Middle frontal gyrus (tissue), 1 donor: ENCODE measurements at regions not wholly inside any gene's neighbourhood (a gene's known extent, or its start where the extent isn't known, plus 50 kb on each side); places are given as distances from the start of the nearest gene placed in this dataset.

Experiments used
- DNase-seq: peaks from one replicate; pipeline ENCODE4 v3.0.0-alpha.2; 2015; ENCODE audit warnings: low spot score; ENCODE audit errors: extremely low spot score

GRCh38 chr2:136376798-136377211, 258.9 kb upstream of the CXCR4 start:
- no peak for DNase-seq

DNA sequence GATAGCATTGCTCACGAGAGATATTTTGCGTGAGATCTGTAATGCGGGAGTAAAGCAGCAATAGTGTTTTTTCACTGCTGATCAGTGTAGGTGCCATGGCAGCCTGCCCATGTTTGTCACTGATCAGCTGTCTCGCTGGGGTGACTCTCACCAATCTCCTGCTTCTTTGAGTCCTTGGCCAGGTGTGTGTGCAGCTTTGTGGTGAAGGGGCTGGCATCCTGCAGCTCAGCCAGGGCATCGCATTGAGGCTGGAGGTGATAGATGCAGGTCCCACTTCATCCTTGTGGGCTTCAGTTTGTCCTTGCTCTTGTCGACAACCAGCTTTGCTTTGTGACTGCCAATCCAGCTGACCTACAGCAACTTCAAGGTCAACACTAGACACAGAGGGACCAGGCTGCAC, 258.3 kb upstream of the CXCR4 start:
- DNase-seq = no peak

DNA sequence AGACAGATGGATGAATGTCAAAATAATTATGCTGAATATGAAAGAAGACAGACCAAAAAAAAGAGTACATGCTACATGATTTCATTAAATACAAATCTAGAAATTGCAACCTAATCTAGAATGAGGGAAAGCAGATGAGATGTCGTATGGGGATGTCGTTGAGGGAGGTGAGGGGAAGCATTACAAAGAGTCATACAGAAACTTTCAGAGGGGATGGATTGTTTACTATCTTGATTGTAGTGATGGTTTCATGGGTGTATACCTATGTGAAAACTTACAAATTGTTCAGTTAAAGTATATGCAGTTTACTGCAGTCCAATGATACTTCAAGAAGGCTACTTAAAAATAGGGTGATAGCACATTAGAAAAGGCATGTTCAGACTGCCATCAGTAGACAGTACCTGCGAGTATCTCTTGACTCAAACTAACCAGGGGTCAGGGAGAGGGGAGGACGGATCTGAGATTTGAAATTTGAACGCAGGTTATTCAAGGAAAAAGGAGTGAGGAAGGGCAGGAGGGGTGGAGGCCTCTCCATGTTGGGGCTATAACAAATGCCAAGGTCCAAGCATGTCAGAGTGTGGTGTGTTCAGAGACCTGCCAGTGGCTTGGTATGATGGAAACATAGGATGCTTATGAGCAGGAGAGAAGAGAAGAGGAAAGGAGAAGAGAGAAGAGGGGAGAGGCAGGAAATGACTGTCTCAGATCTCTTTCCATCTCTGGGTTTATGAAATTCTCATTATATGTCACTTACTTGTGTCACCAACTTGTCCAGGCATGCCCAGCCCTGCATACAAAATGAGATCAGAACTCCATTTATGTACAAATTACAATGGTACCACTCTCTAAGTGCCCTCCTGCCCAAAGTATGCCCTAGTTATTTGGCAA, 257.3 kb upstream of the CXCR4 start:
- no peak for DNase-seq

DNA sequence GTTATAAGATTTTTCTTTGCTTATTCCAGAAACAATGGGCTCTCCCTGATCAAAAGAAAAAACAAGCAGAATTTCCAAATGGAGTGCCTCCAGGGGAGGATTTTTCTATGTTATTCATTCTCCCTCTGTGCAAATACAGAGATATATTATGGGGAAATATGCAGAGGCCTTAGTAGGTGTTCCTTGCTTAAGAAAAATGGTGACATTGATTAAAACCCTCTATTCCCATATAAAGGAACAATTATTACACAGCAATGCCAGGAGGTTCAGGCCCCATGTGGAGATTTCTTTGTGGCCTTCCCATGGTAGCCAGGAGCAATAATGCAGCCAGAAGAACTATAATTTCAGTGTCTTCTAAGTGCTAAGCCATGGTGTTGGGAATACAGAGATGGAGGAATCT, 255.9 kb upstream of the CXCR4 start:
- no peak for DNase-seq

- no peak for DNase-seq
Measured at GRCh38 chr2:136373029-136373428, 255.1 kb upstream of the CXCR4 start.

GRCh38 chr2:136363900-136364299, 246.0 kb upstream of the CXCR4 start:
- no peak for DNase-seq

DNA sequence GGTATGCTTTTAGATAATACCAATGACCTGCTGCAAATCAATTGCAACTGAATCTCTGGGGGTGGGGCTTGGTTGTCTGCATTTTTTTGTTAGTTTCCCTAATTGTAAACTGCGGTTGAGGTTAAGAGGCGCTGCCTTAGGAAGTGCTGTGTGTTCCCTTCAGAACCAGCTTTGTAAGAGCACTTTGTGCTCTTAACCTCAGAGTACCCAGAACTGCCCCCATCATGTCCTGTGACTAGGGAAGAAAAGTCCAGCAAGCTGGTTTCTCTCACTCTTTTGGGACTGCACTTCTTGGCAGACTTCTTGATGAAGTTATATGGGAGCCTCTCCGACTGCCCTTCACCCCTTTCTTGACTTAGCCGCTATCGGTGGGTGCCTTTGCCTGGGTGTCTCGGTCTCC, 245.5 kb upstream of the CXCR4 start:
- no peak for DNase-seq

DNA sequence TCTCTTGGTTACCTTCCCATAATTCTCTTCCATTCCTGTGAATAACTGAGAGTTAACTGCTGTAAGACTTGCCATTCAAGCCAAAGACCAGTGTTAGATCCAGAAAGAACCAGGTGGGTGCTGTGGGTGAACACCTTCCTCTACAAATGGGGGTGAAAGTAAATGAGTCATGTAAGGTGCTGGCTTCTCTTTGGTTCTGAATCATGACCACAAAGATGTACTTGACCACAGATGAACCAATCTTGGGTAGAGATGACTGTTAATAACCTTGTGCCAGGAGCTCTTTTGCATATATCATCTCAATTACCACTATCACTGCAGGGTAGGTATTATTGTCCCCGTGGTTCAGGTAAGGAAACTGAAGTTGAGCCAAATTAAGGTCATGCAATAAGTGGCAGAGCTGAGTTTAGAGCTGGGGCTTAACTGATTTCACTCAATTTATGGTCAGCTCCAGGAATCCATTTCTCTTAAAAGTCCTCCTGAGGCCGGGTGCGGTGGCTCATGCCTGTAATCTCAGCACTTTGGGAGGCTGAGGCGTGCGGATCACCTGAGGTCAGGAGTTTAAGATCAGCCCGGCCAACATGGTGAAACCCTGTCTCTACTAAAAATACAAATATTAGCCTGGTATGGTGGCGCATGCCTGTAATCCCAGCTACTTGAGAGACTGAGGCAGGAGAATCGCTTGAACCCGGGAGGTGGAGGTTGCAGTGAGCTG, 244.9 kb upstream of the CXCR4 start:
- DNase-seq = no peak

DNA sequence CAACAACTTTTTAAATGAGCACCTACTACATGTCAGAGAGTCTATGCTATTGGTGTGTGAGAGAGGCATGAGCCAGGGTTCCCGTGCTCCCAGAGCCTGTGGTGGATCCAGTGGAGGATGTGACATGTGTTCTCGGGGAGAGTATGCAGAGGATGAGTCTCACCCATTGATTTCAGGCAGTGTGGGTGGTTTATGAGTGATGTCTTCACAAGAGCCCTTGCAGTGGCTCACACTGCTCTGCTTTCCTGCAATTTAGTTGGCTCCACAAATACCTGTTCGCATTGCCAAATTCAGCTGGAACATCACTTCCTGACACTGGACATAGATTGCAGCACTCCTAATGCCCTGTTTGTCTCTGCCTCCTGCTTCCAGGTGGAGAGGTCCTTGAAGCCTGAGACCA, 243.6 kb upstream of the CXCR4 start:
- DNase-seq = no peak

DNA sequence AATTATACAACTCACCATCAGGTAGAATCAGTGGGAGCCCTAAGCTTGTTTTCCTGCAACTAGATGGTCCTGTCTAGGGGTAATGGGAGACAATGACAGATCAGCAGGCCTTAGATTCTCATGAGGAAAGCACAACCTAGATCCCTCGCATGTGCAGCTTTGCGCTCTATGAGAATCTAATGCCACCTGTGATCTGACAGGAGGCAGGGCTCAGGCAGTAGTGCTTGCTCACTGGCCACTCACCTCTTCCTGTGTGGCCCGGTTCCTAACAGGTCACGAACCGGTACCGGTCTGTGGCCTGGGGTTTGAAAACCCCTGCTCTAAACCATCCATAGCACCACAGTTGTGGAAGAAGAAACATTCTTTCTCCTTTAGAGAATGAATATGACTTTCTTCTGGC, 242.8 kb upstream of the CXCR4 start:
- no peak for DNase-seq

GRCh38 chr2:136359121-136359965, 241.4 kb upstream of the CXCR4 start:
- DNase-seq = no peak

DNA sequence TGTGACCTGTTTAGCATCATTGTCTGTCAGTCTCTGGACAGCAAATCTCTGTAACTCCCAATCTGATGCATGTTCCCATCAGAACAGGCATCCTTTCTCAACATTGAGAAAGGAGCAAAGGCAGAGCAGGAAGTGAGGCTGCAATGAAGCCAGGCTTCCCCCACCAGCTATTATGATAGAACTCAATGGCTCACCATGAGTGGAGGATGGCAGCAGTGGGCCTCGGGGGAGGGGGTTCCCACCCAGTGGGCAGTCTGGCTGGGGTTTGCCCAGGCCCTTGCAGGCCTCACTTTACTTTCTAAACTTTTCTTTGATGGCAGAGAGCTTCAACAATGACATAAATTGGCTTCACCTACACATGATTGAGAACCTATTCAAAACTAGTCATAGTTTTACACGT, 240.6 kb upstream of the CXCR4 start:
- DNase-seq = no peak

DNA sequence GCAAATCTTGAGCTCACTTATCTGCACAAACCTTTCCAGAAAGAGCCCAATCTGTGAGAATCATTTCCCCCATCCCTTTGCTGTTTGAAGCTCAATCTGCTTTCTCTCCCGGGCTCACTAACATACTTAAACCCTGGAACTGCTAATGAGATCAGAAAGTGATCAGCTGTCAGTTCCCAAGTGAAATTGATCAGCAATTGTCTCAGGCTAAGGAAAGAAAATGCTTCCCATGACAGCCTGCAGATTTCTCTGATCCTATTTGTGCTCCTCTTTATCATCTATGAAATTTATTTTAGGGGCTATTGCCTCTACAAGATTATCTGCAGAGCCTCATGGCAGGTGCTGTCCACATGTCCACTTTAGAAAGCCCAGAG, 239.0 kb upstream of the CXCR4 start:
- DNase-seq = no peak

- no peak for DNase-seq
Measured at GRCh38 chr2:136356125-136357006, 238.4 kb upstream of the CXCR4 start.

- no peak for DNase-seq
Measured at GRCh38 chr2:136351684-136352083, 233.7 kb upstream of the CXCR4 start.

DNA sequence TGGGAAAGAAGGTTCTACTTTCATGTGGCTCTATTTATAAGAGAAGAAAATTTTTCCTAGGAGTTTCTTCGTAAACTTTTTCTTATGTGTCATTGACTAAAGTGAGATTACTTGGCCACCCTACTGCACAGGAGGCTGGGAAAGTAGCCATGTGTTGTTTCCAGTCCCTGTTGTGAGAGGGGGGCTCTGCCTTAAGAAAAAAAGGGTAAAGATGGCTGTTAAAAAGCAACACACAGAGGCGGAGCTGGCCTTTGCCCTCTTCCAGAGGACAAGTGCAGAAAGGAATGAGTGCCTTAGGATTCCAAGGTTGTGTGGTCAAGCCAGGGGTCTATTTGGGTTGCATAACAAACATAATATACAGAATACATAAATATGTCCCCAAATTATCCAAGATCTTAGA, 230.0 kb upstream of the CXCR4 start:
- no peak for DNase-seq

- DNase-seq = no peak
Measured at GRCh38 chr2:136344339-136344738, 226.4 kb upstream of the CXCR4 start.

DNA sequence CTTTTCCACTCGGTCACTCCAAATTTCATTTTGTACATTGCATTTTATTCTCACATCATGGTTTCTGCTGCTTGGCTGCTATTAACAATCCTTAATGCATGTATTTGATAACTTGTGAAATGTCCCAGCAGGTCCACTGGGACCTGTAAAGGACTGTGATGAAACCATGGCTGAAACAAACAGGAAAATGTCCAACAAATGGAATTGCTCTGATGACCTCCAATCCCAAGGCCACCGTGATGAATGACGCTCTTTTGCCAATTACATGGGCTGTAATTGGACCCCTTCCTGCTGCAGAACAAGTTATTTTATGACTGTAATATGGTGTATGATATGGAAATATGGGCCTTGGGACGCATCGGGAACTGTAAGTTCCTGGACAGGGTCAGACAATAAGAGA, 224.2 kb upstream of the CXCR4 start:
- DNase-seq = no peak

- no peak for DNase-seq
Measured at GRCh38 chr2:136334967-136335366, 217.0 kb upstream of the CXCR4 start.

DNA sequence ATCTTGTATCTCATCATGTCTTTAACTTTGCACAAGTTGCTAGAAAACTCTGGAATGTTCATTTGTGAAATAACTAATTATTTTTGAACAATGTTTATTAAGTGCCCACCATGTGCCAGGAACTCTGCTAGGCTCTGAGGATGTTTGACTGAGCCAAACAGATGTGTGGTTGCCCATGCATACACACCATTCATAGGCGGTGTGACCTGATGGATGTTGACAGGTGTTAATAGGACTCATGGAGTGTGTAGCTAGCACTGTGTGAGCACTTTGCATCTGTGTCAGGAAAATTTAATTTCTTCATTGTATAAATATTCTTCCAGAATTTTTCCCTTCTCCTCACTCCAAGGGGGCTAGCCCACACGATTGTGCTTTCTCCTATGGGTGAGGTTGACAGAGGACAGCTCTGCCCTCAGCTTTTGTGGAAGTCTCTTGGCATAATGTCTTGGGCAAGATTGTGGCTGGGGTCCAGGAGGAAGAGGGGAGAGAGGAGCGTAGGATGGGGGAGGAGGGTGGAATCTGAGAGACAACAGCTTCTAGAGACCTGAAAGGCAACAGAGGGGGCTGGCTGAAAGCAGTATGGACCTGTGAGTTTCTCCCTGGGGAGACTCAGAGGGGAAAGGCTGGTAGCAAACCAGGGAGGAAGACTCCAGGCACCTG, 214.6 kb upstream of the CXCR4 start:
- no peak for DNase-seq
